ENCODE measurements at regions not wholly inside any gene's neighbourhood (a gene's known extent, or its start where the extent isn't known, plus 50 kb on each side); places are given as distances from the start of the nearest gene placed in this dataset.

DNA sequence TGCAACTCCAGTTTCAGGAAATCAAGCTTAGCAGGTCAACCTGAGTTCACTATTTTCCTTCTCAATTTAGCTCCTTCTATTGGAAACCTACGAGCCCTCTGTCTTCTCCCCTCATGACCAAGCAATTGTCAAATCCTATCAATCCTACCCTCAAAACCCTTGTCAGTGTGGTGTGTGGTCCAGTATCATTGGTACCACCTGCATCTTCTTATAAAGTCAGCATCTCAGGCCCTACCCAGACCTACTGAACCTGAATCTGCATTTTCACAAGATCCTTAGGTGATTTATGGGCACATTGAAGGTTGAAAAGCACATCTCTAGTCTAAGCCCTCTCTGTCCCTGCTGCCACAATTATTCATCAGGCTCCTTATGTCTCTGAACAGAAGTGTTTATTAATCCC is 77.6 kb upstream of the NR4A3 start:
- H2AK5ac ChIP-seq (ENCODE audit: insufficient read length, low read length), result no peak overlapping the region
- no peak overlapping the region for H3K4ac ChIP-seq (ENCODE audit: low read depth, low read length)
- Mint-ChIP-seq H3K4me1 (peaks cover 14 to 15% of the 10 kb centered on the region in 2 experiments), H3K36me3 (ENCODE audit: insufficient read depth in 1 of 3, low read depth in 3 of 3) (no peaks in the 10 kb centered on the region), H3K4me3 (no peak overlapping the region), H3K27ac (peak overlapping the region in 1 of 3 experiments; percentile 6; a peak in 1 of 7 replicates), H3K9me3 (no peaks in the 10 kb centered on the region), H3K27me3 (ENCODE audit: low read depth) (no peaks in the 10 kb centered on the region)
- no peak for DNase-seq
- no peak overlapping the region for H2BK12ac ChIP-seq (ENCODE audit: insufficient read length, low read depth, low read length)
- H3K23ac ChIP-seq (ENCODE audit: insufficient read length, low read depth, low read length), result no peak overlapping the region
- no peak overlapping the region for H4K5ac ChIP-seq (ENCODE audit: insufficient read length, low read depth, low read length)
- no peaks in the 10 kb centered on the region for H3K79me1 ChIP-seq (ENCODE audit: insufficient read depth, low read depth, low read length, poor library complexity, severe bottlenecking)
- no peak overlapping the region for H2BK120ac ChIP-seq (ENCODE audit: low read depth, low read length, poor library complexity, severe bottlenecking)
- no peak overlapping the region for H2BK20ac ChIP-seq (ENCODE audit: low read depth, low read length, poor library complexity, severe bottlenecking)
- H3K4me2 ChIP-seq (ENCODE audit: insufficient read depth, insufficient read length, low read length), result no peak overlapping the region
- WGBS (ENCODE audit: extremely low coverage, insufficient read length, low lambda C conversion rate), result no CpG with 5 or more reads among the region's 1 CpG
- H3K27me3 ChIP-seq (ENCODE audit: insufficient read depth, low read length), result no peaks in the 10 kb centered on the region
- H3K23me2 ChIP-seq (ENCODE audit: insufficient read length, low read depth, low read length, poor library complexity, severe bottlenecking), result no peaks in the 10 kb centered on the region
- H3K9me3 ChIP-seq (ENCODE audit: control insufficient read depth, low read depth, low read length), result no peaks in the 10 kb centered on the region
- no peak overlapping the region for H4K8ac ChIP-seq (replicated peaks; ENCODE audit: insufficient read length, low read depth, low read length)
- no peak overlapping the region for H2AFZ ChIP-seq (ENCODE audit: low read length)
- H3K79me2 ChIP-seq (ENCODE audit: insufficient read depth, low read length), result no peaks in the 10 kb centered on the region
- H2BK15ac ChIP-seq (ENCODE audit: low read depth, low read length), result no peak overlapping the region
- H3T11ph ChIP-seq (ENCODE audit: low read length), result no peak overlapping the region
- no peak overlapping the region for H3K18ac ChIP-seq (ENCODE audit: insufficient read length, low read depth, low read length)
- no peak overlapping the region for H2BK5ac ChIP-seq (ENCODE audit: insufficient read length, low read length)
- no peak overlapping the region for H4K91ac ChIP-seq (ENCODE audit: insufficient read length, low read depth, low read length)
- no peak overlapping the region for H3K56ac ChIP-seq (ENCODE audit: insufficient read length, low read depth, low read length)
- H3K9ac ChIP-seq (ENCODE audit: extremely low read depth, insufficient read length, low read length), result no peak overlapping the region
- no peaks in the 10 kb centered on the region for H3K4me1 ChIP-seq (ENCODE audit: insufficient read depth, low read length)
- no peak overlapping the region for H3K14ac ChIP-seq (ENCODE audit: insufficient read depth, low read length)
- H4K20me1 ChIP-seq (ENCODE audit: control insufficient read depth, insufficient read depth, insufficient read length), result no peaks in the 10 kb centered on the region
- no peak for TF ChIP-seq CTCF (conservative IDR thresholded peaks at IDR 0.05)
- no peak overlapping the region for H3K27ac ChIP-seq (ENCODE audit: insufficient read length, low read depth, low read length)
